SJCRH30 (cell line): ENCODE measurements at regions not wholly inside any gene's neighbourhood (a gene's known extent, or its start where the extent isn't known, plus 50 kb on each side); places are given as distances from the start of the nearest gene placed in this dataset.
"Not testable (repeated sequence)": the region's sequence is repeated elsewhere in the genome, so short reads cannot be mapped to it uniquely, and the experiment has no call there.

Source experiments
- DNase-seq, 2 experiments: peaks; one replicate each; pipeline ENCODE4 v3.0.0-alpha.2; 2015 to 2020
- H3K27ac ChIP-seq: fragments of 250-450 bp; sonication (Bioruptor Pico); 2 replicates; pipeline ENCODE4 v1.5.1; 2020; ENCODE audit warnings: mild to moderate bottlenecking, moderate library complexity
- H3K27me3 ChIP-seq: fragments of 250-450 bp; sonication (Bioruptor Pico); 2 replicates; pipeline ENCODE4 v1.5.1; 2020; ENCODE audit warnings: mild to moderate bottlenecking, moderate library complexity
- H3K36me3 ChIP-seq: fragments of 250-450 bp; sonication (Bioruptor Pico); 2 replicates; pipeline ENCODE4 v1.5.1; 2020; ENCODE audit warnings: mild to moderate bottlenecking, moderate library complexity
- H3K4me1 ChIP-seq: fragments of 250-450 bp; sonication (Bioruptor Pico); 2 replicates; pipeline ENCODE4 v1.5.1; 2020; ENCODE audit warnings: mild to moderate bottlenecking, moderate library complexity
- H3K4me3 ChIP-seq: fragments of 250-450 bp; sonication (Bioruptor Pico); 2 replicates; pipeline ENCODE4 v1.5.1; 2020; ENCODE audit warnings: mild to moderate bottlenecking, moderate library complexity
- H3K9me3 ChIP-seq: fragments of 250-450 bp; sonication (Bioruptor Pico); replicated peaks from 2 replicates; pipeline ENCODE4 v1.5.1; 2020; ENCODE audit warnings: mild to moderate bottlenecking, moderate library complexity

GRCh38 chr5:155540000-155540595 is 526.5 kb downstream of the KIF4B start:
- Histone ChIP-seq H3K4me1 (no peaks in the 10 kb centered on the region), H3K36me3 (no peaks in the 10 kb centered on the region), H3K27me3 (no peaks in the 10 kb centered on the region), H3K9me3 (no peaks in the 10 kb centered on the region), H3K27ac (no peak overlapping the region), H3K4me3 (no peak overlapping the region)
- DNase-seq = no peak

GRCh38 chr5:155546075-155546474 is 532.5 kb downstream of the KIF4B start:
- H3K27ac ChIP-seq = no peak overlapping the region

DNA sequence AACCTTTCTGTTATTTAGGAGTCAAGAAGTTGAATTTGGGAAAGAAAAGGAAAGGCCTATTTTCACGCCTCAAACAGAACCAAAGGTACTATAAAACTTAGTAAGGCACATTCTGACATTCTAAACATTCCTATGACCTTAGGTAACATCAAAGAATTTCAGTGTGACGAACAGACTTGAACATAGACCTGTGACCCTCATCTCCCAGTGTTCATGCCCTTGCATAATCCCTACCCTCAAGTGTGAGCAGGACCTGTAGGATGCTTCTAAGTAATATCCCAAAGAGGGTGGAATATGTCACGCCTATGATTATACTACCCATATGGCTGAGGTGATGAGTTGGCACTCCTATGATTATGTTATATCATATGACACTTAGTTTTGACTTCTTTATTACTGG is 540.9 kb downstream of the KIF4B start:
- no peak for DNase-seq
- Histone ChIP-seq H3K36me3 (no peaks in the 10 kb centered on the region), H3K27me3 (no peaks in the 10 kb centered on the region)

More at GRCh38 chr5:155546075-155546474, 532.5 kb downstream of the KIF4B start:
- H3K36me3 ChIP-seq = no peaks in the 10 kb centered on the region
- H3K27me3 ChIP-seq = no peaks in the 10 kb centered on the region
- H3K4me3 ChIP-seq = no peak overlapping the region
- no peaks in the 10 kb centered on the region for H3K9me3 ChIP-seq
- H3K4me1 ChIP-seq = no peaks in the 10 kb centered on the region
- no peak for DNase-seq

GRCh38 chr5:155556222-155556621 is 542.7 kb downstream of the KIF4B start:
- no peaks in the 10 kb centered on the region for H3K36me3 ChIP-seq

More for the DNA sequence above, 540.9 kb downstream of the KIF4B start:
- Histone ChIP-seq H3K4me3 (no peak overlapping the region), H3K27ac (no peak overlapping the region), H3K4me1 (no peaks in the 10 kb centered on the region), H3K9me3 (no peaks in the 10 kb centered on the region)

GRCh38 chr5:155556700-155557099 is 543.1 kb downstream of the KIF4B start:
- H3K36me3 ChIP-seq = no peaks in the 10 kb centered on the region
- H3K4me1 ChIP-seq = no peaks in the 10 kb centered on the region
- no peak overlapping the region for H3K27ac ChIP-seq
- H3K9me3 ChIP-seq = no peaks in the 10 kb centered on the region
- no peak overlapping the region for H3K4me3 ChIP-seq
- no peaks in the 10 kb centered on the region for H3K27me3 ChIP-seq
- DNase-seq = no peak

More at GRCh38 chr5:155556222-155556621, 542.7 kb downstream of the KIF4B start:
- no peak overlapping the region for H3K27ac ChIP-seq
- H3K4me3 ChIP-seq = no peak overlapping the region
- no peaks in the 10 kb centered on the region for H3K9me3 ChIP-seq
- H3K4me1 ChIP-seq = no peaks in the 10 kb centered on the region
- no peak for DNase-seq
- no peaks in the 10 kb centered on the region for H3K27me3 ChIP-seq

DNA sequence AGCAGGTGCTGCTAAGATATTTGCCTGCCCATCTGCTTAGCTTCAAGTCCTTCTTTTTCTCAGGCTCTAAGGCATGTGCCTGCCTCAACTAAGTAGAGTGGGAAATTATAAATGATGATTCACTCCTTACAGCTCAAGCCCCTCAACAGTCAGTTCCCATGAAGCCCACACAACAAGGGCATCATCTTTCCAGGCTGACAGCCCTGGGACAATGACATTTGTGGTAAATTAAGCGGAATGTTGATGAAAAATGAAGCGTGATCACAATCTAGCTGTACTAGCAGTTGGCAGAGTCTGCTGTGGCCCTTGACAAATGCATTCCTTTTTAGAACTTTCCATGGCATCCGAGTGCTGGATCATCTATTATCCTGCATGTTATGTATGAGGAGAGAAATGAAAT is 548.6 kb downstream of the KIF4B start:
- Histone ChIP-seq H3K27me3 (no peaks in the 10 kb centered on the region), H3K36me3 (no peaks in the 10 kb centered on the region), H3K9me3 (no peaks in the 10 kb centered on the region), H3K4me3 (no peak overlapping the region), H3K27ac (no peak overlapping the region), H3K4me1 (no peaks in the 10 kb centered on the region)
- DNase-seq = no peak

GRCh38 chr5:155564541-155564940 is 551.0 kb downstream of the KIF4B start:
- no peaks in the 10 kb centered on the region for H3K27me3 ChIP-seq
- H3K4me1 ChIP-seq = no peaks in the 10 kb centered on the region
- no peak for DNase-seq
- no peak overlapping the region for H3K4me3 ChIP-seq
- H3K36me3 ChIP-seq = no peaks in the 10 kb centered on the region
- H3K27ac ChIP-seq = no peak overlapping the region
- no peaks in the 10 kb centered on the region for H3K9me3 ChIP-seq

DNA sequence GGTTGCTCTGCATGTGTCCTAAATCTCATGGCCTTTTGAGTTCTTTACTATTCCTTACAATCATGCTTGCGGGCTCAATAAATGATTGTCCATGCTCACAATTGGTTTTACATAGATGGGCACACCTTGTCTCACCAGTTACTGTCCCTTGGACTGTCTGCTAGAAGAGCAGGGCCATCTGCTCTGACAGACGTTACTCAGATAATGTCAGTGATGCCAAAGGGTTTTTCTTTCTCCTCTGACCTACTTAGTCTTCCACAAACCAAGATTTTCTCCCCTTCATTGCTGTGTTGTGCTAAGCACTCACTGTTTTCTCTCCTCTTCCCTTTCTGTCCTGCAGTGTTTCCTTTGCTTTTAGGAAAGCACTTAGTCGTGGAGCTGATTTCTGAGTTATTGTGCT is 562.3 kb downstream of the KIF4B start:
- Histone ChIP-seq H3K27ac (no peak overlapping the region), H3K9me3 (no peaks in the 10 kb centered on the region), H3K27me3 (no peaks in the 10 kb centered on the region), H3K4me1 (no peaks in the 10 kb centered on the region), H3K36me3 (no peaks in the 10 kb centered on the region), H3K4me3 (no peak overlapping the region)
- no peak for DNase-seq

GRCh38 chr5:155586808-155587207 is 573.3 kb downstream of the KIF4B start:
- not testable (repeated sequence) for H3K4me3 ChIP-seq, H3K27ac ChIP-seq, H3K27me3 ChIP-seq, H3K9me3 ChIP-seq, DNase-seq, H3K4me1 ChIP-seq, H3K36me3 ChIP-seq

GRCh38 chr5:155587458-155587857 is 573.9 kb downstream of the KIF4B start:
- H3K27ac ChIP-seq = no peak overlapping the region
- no peak overlapping the region for H3K4me3 ChIP-seq
- no peaks in the 10 kb centered on the region for H3K36me3 ChIP-seq
- no peaks in the 10 kb centered on the region for H3K9me3 ChIP-seq
- peak; percentile 4 to 51 for DNase-seq
- H3K4me1 ChIP-seq = no peaks in the 10 kb centered on the region
- H3K27me3 ChIP-seq = no peaks in the 10 kb centered on the region

- H3K36me3 ChIP-seq = no peaks in the 10 kb centered on the region
- no peak overlapping the region for H3K4me3 ChIP-seq
- no peaks in the 10 kb centered on the region for H3K4me1 ChIP-seq
- H3K27ac ChIP-seq = no peak overlapping the region
- no peaks in the 10 kb centered on the region for H3K9me3 ChIP-seq
- no peaks in the 10 kb centered on the region for H3K27me3 ChIP-seq
- DNase-seq = no peak
Observed at GRCh38 chr5:155591273-155591672, 577.7 kb downstream of the KIF4B start.

- Histone ChIP-seq H3K4me3 (no peak overlapping the region), H3K4me1 (no peaks in the 10 kb centered on the region), H3K9me3 (no peaks in the 10 kb centered on the region), H3K27me3 (no peaks in the 10 kb centered on the region), H3K36me3 (no peaks in the 10 kb centered on the region), H3K27ac (no peak overlapping the region)
- no peak for DNase-seq
Observed at GRCh38 chr5:155594270-155594669, 580.7 kb downstream of the KIF4B start.

GRCh38 chr5:155595791-155596190 is 582.2 kb downstream of the KIF4B start:
- DNase-seq = no peak
- Histone ChIP-seq H3K36me3 (no peaks in the 10 kb centered on the region), H3K27me3 (no peaks in the 10 kb centered on the region), H3K9me3 (no peaks in the 10 kb centered on the region), H3K27ac (no peak overlapping the region), H3K4me1 (no peaks in the 10 kb centered on the region), H3K4me3 (no peak overlapping the region)

- Histone ChIP-seq H3K4me3 (no peak overlapping the region), H3K36me3 (no peaks in the 10 kb centered on the region), H3K27me3 (no peaks in the 10 kb centered on the region), H3K27ac (no peak overlapping the region), H3K4me1 (no peaks in the 10 kb centered on the region), H3K9me3 (no peaks in the 10 kb centered on the region)
- no peak for DNase-seq
Observed at GRCh38 chr5:155598552-155598951, 585.0 kb downstream of the KIF4B start.

DNA sequence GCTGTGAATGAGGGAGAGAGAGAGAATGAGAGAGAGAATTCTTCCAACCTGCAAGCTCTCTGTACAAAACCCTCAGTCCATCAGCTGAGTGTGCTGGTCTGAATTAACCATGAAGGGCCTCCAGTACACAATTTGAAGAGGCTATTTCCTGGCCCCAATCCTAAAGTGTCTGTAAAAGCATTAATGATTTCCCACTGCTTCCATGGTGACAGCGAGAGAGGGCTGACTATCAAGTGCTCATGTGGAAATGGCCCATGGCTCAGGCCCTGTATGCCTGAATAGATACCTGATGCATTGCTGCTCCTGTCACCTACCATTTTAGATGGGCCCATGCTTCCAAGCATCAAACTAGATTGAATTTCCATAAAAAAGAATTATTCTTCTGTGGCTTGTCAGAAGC is 592.4 kb downstream of the KIF4B start:
- no peak for DNase-seq

DNA sequence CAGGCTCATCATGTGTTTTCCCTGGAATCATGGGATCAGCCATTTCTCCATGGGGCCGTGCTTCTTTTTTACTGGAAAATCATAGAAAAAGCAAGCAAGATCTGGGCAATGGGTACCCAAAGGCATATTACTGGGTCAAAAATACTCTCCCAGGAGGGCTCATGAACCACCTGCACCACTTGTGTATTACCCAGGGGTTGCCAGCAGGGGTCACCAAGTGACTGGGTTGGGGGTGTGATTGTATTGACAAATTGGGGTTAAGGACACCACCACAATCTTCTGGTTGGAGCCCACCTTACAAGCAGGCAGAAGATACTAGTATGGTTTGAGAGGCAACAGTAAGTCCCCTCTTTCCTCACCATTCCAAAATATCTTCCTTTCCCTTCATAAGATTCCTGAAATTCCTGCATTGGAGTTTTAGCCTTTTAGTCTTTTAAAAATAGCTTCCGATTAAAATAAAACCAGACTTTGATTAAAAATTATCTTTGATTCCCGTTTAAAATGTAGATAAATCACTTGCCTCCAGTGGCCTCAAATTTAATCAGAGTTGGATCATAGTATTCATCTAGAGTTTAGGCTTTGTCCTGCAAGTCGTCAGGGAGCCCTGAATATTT is 603.3 kb downstream of the KIF4B start:
- DNase-seq = peak; percentile 27 to 64
- Histone ChIP-seq H3K9me3 (no peaks in the 10 kb centered on the region), H3K4me3 (no peak overlapping the region), H3K4me1 (no peaks in the 10 kb centered on the region), H3K27ac (no peak overlapping the region), H3K36me3 (no peaks in the 10 kb centered on the region), H3K27me3 (no peaks in the 10 kb centered on the region)

More for the DNA sequence above, 592.4 kb downstream of the KIF4B start:
- Histone ChIP-seq H3K27me3 (no peaks in the 10 kb centered on the region), H3K36me3 (no peaks in the 10 kb centered on the region), H3K9me3 (no peaks in the 10 kb centered on the region), H3K4me1 (no peaks in the 10 kb centered on the region), H3K4me3 (no peak overlapping the region), H3K27ac (no peak overlapping the region)
